Muscle layer of duodenum (tissue), 2 donors: ENCODE measurements at regions not wholly inside any gene's neighbourhood (a gene's known extent, or its start where the extent isn't known, plus 50 kb on each side); places are given as distances from the start of the nearest gene placed in this dataset.
"Not testable (repeated sequence)": the region's sequence is repeated elsewhere in the genome, so short reads cannot be mapped to it uniquely, and the experiment has no call there.

Source experiments
- H3K27ac ChIP-seq: one replicate; pipeline ENCODE4 v1.7.0; 2013; ENCODE audit warnings: mild to moderate bottlenecking, low read length
- H3K27me3 ChIP-seq: one replicate; pipeline ENCODE4 v1.7.0; 2013; ENCODE audit warnings: low read depth, mild to moderate bottlenecking, control low read depth, low read length
- H3K36me3 ChIP-seq, 2 donors: one replicate each; pipeline ENCODE4 v1.7.0; 2013; ENCODE audit warnings: low read length in 2 of 2, control low read depth in 1 of 2, mild to moderate bottlenecking in 1 of 2; ENCODE audit not compliant: insufficient read depth in 2 of 2, control insufficient read depth in 1 of 2
- H3K4me1 ChIP-seq, 2 donors: one replicate each; pipeline ENCODE4 v1.7.0; 2013; ENCODE audit warnings: low read length in 2 of 2, mild to moderate bottlenecking in 2 of 2, control low read depth in 1 of 2, moderate library complexity in 1 of 2; ENCODE audit not compliant: insufficient read depth in 2 of 2, control insufficient read depth in 1 of 2
- H3K4me3 ChIP-seq, 2 donors: one replicate each; pipeline ENCODE4 v1.7.0; 2013; ENCODE audit warnings: low read length in 2 of 2, low read depth in 1 of 2, mild to moderate bottlenecking in 1 of 2
- H3K9me3 ChIP-seq, 2 donors: one replicate each; pipeline ENCODE4 v1.7.0; 2013; ENCODE audit warnings: low read length in 2 of 2, control low read depth in 1 of 2, mild to moderate bottlenecking in 1 of 2; ENCODE audit not compliant: control insufficient read depth in 1 of 2
- donor health status: healthy.

DNA sequence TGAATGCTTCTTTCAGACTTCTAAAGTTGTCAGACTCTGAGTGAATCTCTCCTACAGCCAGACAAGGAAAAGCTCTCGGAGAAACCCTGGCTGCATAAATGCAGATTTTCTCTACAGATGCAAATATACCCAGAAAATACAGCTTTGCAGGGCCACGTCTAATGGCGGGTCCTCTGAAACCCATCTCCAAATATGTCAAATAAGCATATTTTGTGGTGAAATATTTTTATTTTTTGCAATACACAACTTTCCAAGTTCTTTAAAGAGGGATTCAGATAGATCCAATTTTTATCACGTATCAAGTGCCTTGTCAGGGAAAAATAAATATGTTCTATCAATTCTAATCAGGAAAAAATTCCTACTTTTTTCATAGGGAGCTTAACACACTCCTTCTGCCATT lies 229.4 kb downstream of the SI start:
- Histone ChIP-seq H3K27ac (no peak overlapping the region), H3K27me3 (no peaks in the 10 kb centered on the region), H3K9me3 (no peaks in the 10 kb centered on the region), H3K4me3 (no peak overlapping the region), H3K36me3 (no peaks in the 10 kb centered on the region), H3K4me1 (no peaks in the 10 kb centered on the region)

DNA sequence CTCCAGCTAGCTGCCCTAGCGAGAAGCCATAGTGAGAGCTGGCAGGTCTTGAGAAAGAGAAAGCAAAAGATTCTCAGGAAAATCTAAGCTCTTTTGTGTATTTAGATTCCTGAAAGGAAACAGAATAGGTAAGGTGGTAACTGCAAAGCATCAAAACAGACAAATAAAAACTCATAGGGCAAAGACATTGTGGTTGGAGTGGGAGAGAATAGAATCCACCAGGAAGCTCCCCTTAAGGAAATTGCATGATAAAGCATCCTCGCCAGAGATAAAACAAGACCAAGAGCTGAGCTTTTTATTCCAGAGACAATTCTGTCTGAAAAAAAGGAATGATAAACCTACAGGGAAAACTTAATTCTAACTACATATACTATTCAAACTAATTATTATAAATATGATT lies 232.6 kb downstream of the SI start:
- H3K36me3 ChIP-seq = no peaks in the 10 kb centered on the region
- H3K9me3 ChIP-seq = no peaks in the 10 kb centered on the region
- no peak overlapping the region for H3K4me3 ChIP-seq
- H3K4me1 ChIP-seq = no peaks in the 10 kb centered on the region
- H3K27ac ChIP-seq = no peak overlapping the region
- no peaks in the 10 kb centered on the region for H3K27me3 ChIP-seq

DNA sequence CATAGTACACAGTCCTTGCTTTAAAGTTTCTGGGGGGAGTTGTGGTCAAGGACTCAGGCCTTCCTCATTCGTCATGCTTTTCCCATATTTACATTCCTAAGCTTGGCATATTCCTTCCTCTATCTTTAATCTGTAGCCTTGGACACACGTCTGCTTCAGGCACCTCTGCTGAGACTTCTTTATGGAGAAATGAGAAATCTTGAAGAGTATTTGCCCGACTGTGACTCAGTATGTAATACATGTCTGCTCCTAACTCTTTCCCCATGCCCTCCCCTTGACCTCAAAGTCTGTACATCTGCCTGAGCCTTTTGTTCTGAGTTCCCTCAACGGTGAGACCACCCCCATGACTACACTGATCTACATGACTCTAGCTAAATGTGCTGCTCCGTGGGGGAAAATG lies 246.1 kb downstream of the SI start:
- H3K36me3 ChIP-seq = no peaks in the 10 kb centered on the region
- H3K27ac ChIP-seq = no peak overlapping the region
- no peak overlapping the region for H3K4me3 ChIP-seq
- H3K4me1 ChIP-seq = no peaks in the 10 kb centered on the region
- H3K27me3 ChIP-seq = no peaks in the 10 kb centered on the region
- H3K9me3 ChIP-seq = no peaks in the 10 kb centered on the region

DNA sequence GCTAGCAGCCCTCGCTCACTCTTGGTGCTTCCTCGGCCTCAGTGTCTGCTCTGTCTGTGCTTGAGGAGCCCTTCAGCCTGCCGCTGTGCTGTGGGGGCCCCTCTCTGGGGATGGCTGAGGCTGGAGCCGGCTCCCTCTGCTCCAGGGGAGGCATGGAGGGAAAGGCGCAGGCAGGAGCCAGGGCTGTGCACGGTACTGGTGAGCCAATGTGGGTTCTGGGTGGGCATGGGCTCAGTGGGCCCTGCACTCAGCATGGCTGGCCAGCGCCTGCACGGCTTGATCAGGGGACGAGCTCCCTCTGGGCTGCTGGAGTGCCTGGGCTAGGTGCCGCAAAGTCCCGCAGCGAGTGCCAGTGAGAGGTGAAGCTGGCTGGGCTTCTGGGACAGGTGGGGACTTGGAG lies 260.0 kb downstream of the SI start:
- Histone ChIP-seq H3K9me3 (peaks cover 0 to 4% of the 10 kb centered on the region in 2 donors), H3K4me1 (no peaks in the 10 kb centered on the region), H3K36me3 (no peaks in the 10 kb centered on the region), H3K27me3 (no peaks in the 10 kb centered on the region), H3K27ac (no peak overlapping the region), H3K4me3 (no peak overlapping the region)

DNA sequence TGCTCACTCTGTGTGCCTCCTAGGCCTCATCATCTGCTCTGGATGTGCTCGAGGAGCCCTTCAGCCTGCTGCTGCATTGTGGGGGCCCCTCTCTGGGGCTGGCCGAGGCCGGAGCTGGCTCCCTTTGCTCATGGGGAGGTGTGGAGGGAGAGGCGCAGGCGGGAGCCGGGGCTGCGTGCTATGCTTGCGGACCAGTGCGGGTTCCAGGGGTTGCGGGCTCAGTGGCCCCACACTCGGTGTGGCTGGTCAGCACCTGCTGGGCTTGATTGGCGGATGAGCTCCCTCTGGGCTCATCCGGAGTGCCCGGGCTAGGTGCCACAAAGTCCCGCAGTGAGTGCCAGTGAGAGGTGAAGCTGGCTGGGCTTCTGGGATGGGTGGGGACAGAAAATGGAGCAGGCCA lies 264.2 kb downstream of the SI start:
- Histone ChIP-seq H3K4me1 (no peaks in the 10 kb centered on the region), H3K4me3 (no peak overlapping the region), H3K27ac (no peak overlapping the region), H3K36me3 (no peaks in the 10 kb centered on the region), H3K27me3 (no peaks in the 10 kb centered on the region), H3K9me3 (peaks cover 0 to 4% of the 10 kb centered on the region in 2 donors)

DNA sequence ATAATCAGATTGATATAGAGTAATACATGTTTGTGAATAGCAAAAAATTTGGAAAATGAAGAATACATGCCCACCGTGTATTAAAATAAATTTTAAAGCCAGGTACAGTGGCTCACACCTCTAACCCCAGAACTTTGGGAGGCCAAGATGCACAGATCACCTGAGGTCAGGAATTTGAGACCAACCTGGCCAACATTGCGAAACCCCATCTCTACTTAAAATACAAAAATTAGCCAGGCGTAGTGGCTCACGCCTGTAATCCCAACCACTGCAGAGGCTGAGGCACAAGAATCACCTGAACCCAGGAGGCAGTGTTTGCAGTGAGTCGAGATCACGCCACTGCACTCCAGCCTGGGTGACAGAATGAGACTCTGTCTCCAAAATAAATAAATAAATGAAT lies 266.3 kb downstream of the SI start:
- no peak overlapping the region for H3K4me3 ChIP-seq
- no peak overlapping the region for H3K27ac ChIP-seq
- no peaks in the 10 kb centered on the region for H3K4me1 ChIP-seq
- H3K36me3 ChIP-seq = no peaks in the 10 kb centered on the region
- H3K9me3 ChIP-seq = no peaks in the 10 kb centered on the region
- no peaks in the 10 kb centered on the region for H3K27me3 ChIP-seq

GRCh38 chr3:164806188-164806587 lies 272.1 kb downstream of the SI start:
- Histone ChIP-seq H3K27ac (no peak overlapping the region), H3K27me3 (no peaks in the 10 kb centered on the region), H3K4me3 (no peak overlapping the region), H3K36me3 (no peaks in the 10 kb centered on the region), H3K4me1 (no peaks in the 10 kb centered on the region), H3K9me3 (no peaks in the 10 kb centered on the region)

GRCh38 chr3:164794099-164794498 lies 284.2 kb downstream of the SI start:
- no peaks in the 10 kb centered on the region for H3K36me3 ChIP-seq
- no peak overlapping the region for H3K4me3 ChIP-seq
- H3K27me3 ChIP-seq = no peaks in the 10 kb centered on the region
- H3K9me3 ChIP-seq = no peaks in the 10 kb centered on the region
- no peak overlapping the region for H3K27ac ChIP-seq
- no peaks in the 10 kb centered on the region for H3K4me1 ChIP-seq

- Histone ChIP-seq H3K4me1 (no peaks in the 10 kb centered on the region), H3K27ac (no peak overlapping the region), H3K27me3 (no peaks in the 10 kb centered on the region), H3K9me3 (peaks cover 0 to 3% of the 10 kb centered on the region in 2 donors), H3K4me3 (no peak overlapping the region), H3K36me3 (no peaks in the 10 kb centered on the region)
Measured at GRCh38 chr3:164791263-164791662, 287.0 kb downstream of the SI start.

- H3K9me3 ChIP-seq, H3K27ac ChIP-seq, H3K27me3 ChIP-seq, H3K4me3 ChIP-seq, H3K4me1 ChIP-seq, H3K36me3 ChIP-seq: not testable (repeated sequence)
Measured at GRCh38 chr3:164784407-164784806, 293.9 kb downstream of the SI start.

DNA sequence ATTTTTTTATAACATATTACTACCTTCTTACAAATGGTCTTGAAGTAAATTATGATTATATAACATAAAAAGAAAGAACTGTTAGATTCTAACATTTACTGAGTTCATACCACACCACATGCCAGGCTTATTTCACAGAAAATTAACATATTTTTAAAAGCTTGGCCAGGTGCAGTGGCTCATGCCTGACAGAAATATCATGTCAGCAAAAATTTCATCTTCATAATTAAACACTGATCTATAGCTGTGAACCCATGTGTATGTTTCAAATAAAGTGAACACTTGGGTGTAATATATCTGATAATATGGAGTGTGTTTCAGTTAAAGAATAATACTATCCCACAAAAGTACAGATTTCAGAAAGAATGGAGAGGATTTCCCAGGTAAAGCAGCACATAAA lies 296.5 kb downstream of the SI start:
- Histone ChIP-seq H3K27me3 (no peaks in the 10 kb centered on the region), H3K4me1 (no peaks in the 10 kb centered on the region), H3K4me3 (no peak overlapping the region), H3K27ac (no peak overlapping the region), H3K9me3 (no peaks in the 10 kb centered on the region), H3K36me3 (no peaks in the 10 kb centered on the region)

GRCh38 chr3:164779816-164780215 lies 298.5 kb downstream of the SI start:
- H3K27me3 ChIP-seq = no peaks in the 10 kb centered on the region
- H3K36me3 ChIP-seq = no peaks in the 10 kb centered on the region
- no peak overlapping the region for H3K27ac ChIP-seq
- no peak overlapping the region for H3K4me3 ChIP-seq
- no peaks in the 10 kb centered on the region for H3K4me1 ChIP-seq
- no peaks in the 10 kb centered on the region for H3K9me3 ChIP-seq
